DMS153 treated with DMSO at 0.1 percent for 48 hours (cell line): ENCODE measurements at regions not wholly inside any gene's neighbourhood (a gene's known extent, or its start where the extent isn't known, plus 50 kb on each side); places are given as distances from the start of the nearest gene placed in this dataset.
A peak's percentile ranks its signal among the peaks of the same experiment; 100 is the strongest.
"Not testable (repeated sequence)": the region's sequence is repeated elsewhere in the genome, so short reads cannot be mapped to it uniquely, and the experiment has no call there.

Source experiments
- DNase-seq: peaks from one replicate; lab custom pipeline; 2025; ENCODE audit not compliant: unreplicated experiment; lab: John Stamatoyannopoulos, UW

DNA sequence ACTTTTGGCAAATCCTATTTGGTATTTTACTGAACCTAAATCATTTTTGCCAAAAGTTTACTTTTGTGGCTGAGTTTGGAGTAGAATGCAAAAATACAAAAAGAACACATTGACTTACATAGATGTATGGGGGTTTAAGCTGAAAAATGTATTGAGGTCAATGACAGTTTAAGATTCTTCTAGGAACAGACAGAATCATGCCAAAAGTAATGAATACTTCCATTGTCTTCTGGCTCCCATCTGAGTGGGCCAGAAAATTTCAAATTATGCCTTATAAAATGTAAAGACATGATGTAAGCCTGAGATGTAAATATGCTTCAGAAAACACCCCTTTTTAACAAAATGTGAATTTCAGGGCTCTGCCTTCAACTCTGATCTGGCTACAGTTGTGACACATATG, 375.1 kb upstream of the DPH6 start:
- no peak for DNase-seq

- DNase-seq: no peak
Measured at GRCh38 chr15:35925275-35926006, 379.5 kb upstream of the DPH6 start.

DNA sequence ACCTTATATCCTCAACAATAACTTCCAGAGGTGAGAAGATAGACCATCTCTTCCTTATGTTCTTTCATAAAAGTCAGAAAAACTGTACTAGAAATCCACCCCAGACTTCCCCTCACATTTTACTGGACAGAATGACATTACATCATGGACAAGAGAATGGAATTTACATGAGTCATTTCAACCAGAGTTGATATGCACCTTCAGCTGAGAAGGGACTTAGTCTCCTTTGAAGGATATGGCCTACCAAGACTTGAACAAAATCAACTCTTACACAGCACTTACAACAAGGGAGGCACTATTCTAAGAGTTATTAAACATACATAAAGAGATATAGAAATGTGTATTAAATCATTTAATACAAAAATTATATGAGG, 380.0 kb upstream of the DPH6 start:
- DNase-seq: no peak

GRCh38 chr15:35928847-35929246, 382.9 kb upstream of the DPH6 start:
- no peak for DNase-seq

DNA sequence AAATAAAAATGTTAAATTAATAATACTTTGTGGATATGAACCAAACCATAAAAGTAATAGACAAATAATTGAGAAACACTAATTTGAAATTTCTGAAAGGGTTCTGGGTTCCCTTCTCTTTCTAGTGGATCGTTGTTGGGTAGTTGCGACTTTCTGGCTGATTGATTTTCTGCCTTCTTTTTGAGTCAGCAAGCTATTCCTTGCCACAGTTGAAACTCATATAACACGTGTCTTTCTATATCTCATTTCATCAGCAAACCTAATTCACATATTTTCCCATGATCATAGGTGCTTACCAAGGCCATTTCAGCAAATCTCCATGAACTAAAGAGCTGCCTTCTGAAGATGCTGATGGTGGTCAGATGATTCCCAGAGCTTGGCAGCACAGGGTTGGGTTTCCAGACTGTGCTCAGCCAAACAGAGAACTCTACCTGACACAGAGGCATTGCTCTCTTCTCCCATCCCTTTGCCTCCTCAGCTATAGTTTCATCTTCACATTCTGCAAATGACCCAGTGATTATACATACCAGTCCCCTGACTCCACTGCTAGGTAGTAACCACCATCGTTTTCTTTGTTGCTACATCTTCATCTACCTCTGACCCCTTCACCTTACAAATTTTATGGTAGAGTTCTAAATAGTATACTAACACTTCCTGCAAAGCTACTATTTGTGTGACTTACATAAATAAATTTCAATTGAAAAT, 383.9 kb upstream of the DPH6 start:
- DNase-seq: no peak

- no peak for DNase-seq
Measured at GRCh38 chr15:35931799-35932341, 385.9 kb upstream of the DPH6 start.

GRCh38 chr15:35932531-35932930, 386.6 kb upstream of the DPH6 start:
- DNase-seq: no peak

GRCh38 chr15:35933531-35933930, 387.6 kb upstream of the DPH6 start:
- no peak for DNase-seq

DNA sequence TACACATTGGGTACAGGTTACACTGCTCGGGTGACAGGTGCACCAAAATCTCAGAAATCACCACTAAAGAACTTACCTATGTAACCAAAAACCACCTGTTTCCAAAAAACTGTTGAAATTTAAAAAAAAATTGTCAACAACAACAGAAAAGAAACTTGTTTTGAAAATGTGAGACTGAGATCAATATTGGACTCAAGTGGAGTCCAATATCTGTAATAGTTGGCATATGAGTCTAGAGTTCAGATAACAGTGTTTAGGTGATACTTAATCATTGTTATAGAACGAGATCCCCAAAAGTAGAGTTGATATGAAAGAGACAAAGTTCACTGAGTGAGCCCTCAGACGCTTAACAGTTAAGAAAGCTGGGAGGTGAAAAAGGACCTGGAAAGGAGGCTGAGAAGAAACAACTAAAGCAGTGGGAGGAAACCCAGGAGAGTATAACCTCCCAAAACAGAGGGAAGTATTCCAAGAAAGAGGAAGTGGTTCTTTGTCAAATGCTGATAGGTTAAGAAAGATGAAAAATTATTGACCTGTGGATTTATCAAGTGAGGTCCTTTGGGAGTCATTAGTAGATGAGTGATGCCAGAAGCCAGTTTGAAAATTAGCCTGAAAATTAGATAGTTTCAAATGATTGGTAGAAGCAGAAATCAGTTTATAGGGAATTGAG, 388.6 kb upstream of the DPH6 start:
- DNase-seq: no peak

GRCh38 chr15:35936284-35936683, 390.3 kb upstream of the DPH6 start:
- DNase-seq: no peak

DNA sequence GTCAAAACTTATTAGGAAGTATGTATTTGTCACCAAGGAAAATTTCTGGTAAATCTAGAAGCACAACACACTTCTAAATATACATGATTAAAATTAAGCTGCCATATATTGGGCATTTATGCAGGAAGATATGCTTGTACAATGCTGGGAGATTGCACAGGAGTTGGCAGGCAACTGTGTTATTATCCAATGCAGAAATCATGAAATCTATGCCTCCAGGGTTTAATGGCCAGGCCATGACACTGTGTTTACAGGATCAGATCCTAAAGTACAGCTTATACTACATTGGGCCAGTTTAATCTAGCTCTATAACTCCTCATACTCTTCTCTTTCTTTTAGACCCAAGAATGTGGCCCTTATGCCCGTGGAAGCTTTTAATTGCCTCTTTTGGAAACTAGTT, 391.4 kb upstream of the DPH6 start:
- DNase-seq: no peak

- DNase-seq: no peak
Measured at GRCh38 chr15:35944945-35945585, 399.1 kb upstream of the DPH6 start.

DNA sequence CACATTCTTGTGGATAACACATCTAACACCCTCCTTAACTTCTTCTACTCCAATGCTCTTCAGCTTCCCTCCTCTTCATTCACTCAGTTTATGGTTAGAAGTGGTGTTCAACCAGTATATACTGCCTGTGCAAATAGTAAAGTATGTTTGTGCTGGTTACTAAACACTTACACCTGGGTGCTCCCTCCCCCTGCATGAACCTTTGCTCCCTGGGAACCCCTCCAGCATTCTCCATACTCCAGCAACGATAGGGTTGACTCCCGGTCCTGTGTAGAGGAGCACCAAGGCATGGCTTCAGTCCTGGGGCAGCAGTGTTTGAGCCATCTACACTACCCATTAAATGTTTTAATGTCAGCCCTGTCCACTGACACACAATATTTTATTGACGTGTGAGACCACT, 407.5 kb upstream of the DPH6 start:
- no peak for DNase-seq

DNA sequence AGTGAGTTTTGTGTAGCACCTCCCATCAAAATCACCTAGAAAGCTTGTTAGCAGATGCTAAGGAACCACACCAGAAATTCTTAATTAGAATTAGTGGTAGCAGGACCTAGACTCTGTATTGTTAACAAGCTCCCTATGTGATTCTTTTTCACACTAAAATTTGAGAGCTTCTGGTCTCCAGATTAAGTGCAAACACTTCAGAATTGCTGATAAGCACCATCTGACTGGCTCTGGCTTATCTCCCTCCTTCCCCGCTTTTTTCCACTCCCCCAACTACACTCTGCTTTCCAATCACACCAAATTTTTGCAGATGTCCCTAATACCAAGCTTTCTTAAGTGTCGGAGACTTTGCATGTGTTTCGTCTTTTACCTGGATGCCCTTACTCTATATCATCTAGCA, 410.1 kb upstream of the DPH6 start:
- DNase-seq: no peak

GRCh38 chr15:35958021-35958420, 412.1 kb upstream of the DPH6 start:
- DNase-seq: peak; percentile 49

GRCh38 chr15:35958975-35959374, 413.0 kb upstream of the DPH6 start:
- DNase-seq: no peak

DNA sequence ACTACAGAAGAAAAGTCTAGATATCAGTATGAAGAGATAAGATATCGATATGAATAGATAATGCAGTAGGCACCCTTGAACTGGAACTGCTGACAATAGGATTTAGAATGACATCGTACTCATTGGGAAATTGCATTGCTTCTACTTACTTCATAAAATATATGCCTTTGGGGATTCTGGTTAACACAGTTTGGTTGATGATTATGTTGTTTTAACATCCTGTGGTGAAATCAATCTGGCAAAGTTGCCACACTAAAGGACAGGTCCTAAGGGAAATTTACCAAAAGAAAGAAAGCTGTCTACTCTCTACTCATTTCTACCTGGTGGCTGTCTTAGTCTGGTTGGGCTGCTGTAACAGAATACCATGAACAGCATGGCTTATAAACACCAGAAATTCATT, 417.4 kb upstream of the DPH6 start:
- no peak for DNase-seq

DNA sequence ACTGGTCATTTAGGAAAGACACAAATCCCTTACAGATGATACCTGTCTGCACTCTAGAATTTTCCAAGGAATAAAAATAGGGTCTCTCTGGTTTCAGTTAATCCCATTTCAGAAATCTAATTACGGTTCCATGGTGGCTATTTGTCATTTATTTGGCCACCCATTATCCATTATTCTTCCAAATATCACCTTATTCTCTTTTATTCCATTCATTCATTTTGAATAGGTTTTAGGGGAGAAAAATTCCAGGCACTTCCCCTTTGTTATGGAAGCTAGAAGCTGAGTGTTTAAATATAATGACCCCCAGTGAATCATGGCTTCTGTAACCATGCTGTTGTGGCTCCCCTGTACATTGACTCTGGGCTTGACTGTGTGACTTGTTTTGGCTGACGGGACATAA, 420.8 kb upstream of the DPH6 start:
- DNase-seq: no peak

DNA sequence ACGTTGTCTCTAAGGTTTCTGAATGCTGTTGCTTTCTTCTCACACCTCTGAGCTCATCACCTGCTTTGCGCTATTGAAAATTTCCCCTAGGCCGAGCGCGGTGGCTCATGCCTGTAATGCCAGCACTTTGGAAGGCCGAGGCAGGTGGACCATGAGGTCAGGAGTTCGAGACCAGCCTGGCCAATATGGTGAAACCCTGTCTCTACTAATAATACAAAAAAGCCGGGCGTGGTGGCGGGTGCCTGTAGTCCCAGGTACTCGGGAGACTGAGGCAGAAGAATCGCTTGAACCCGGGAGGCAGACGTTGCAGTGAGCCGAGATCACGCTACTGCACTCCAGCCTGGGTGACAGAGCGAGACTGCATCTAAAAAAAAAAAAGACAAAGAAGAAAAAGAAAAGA, 422.0 kb upstream of the DPH6 start:
- DNase-seq: not testable (repeated sequence)

- no peak for DNase-seq
Measured at GRCh38 chr15:35973029-35973428, 427.1 kb upstream of the DPH6 start.

DNA sequence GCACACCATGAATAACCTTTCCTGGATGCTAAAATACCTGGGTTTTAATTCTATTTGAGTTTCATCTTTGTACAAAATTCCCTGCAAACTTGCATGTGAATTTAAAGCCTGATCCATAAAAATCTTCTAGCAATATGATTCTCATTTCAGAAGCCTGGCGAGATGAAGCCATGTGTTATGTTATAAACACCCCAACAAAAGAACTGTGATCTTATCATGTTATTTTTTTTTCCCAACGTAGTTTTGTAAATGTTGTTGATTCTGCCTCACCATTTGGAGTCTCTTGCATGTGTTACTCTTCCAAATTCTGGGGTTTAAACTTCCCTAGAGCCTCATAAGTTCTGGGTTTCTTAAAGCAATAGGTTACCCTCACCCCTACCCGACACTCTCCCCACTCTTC, 428.1 kb upstream of the DPH6 start:
- DNase-seq: no peak

GRCh38 chr15:35975941-35976340, 430.0 kb upstream of the DPH6 start:
- no peak for DNase-seq
